ENCODE measurements at regions not wholly inside any gene's neighbourhood (a gene's known extent, or its start where the extent isn't known, plus 50 kb on each side); places are given as distances from the start of the nearest gene placed in this dataset.
A peak's percentile ranks its signal among the peaks of the same experiment; 100 is the strongest.
"Not testable (repeated sequence)": the region's sequence is repeated elsewhere in the genome, so short reads cannot be mapped to it uniquely, and the experiment has no call there.

- no peak for DNase-seq
Measured at GRCh38 chr4:153076861-153077260, 127.4 kb upstream of the TRIM2 start.

- DNase-seq = no peak
Measured at GRCh38 chr4:153079857-153080391, 124.3 kb upstream of the TRIM2 start.

- no peak for DNase-seq
Measured at GRCh38 chr4:153081006-153081580, 123.2 kb upstream of the TRIM2 start.

GRCh38 chr4:153081693-153082092 is 122.5 kb upstream of the TRIM2 start:
- DNase-seq = no peak

GRCh38 chr4:153082322-153083301 is 121.6 kb upstream of the TRIM2 start:
- DNase-seq = no peak

GRCh38 chr4:153083447-153083947 is 120.7 kb upstream of the TRIM2 start:
- peak; percentile 78 for DNase-seq

- DNase-seq = no peak
Measured at GRCh38 chr4:153084224-153084979, 119.8 kb upstream of the TRIM2 start.

GRCh38 chr4:153084980-153085630 is 119.1 kb upstream of the TRIM2 start:
- peak; percentile 53 for DNase-seq

GRCh38 chr4:153087671-153088194 is 116.5 kb upstream of the TRIM2 start:
- DNase-seq = no peak

GRCh38 chr4:153089742-153090141 is 114.5 kb upstream of the TRIM2 start:
- no peak for DNase-seq

GRCh38 chr4:153090181-153090580 is 114.1 kb upstream of the TRIM2 start:
- DNase-seq = no peak

GRCh38 chr4:153090670-153091385 is 113.4 kb upstream of the TRIM2 start:
- DNase-seq = no peak

GRCh38 chr4:153093396-153093795 is 110.8 kb upstream of the TRIM2 start:
- no peak for DNase-seq

- no peak for DNase-seq
Measured at GRCh38 chr4:153093802-153094201, 110.4 kb upstream of the TRIM2 start.

GRCh38 chr4:153094435-153094834 is 109.8 kb upstream of the TRIM2 start:
- no peak for DNase-seq

GRCh38 chr4:153095448-153096204 is 108.6 kb upstream of the TRIM2 start:
- DNase-seq = no peak

- DNase-seq = no peak
Measured at GRCh38 chr4:153096344-153096743, 107.9 kb upstream of the TRIM2 start.

GRCh38 chr4:153098427-153098826 is 105.8 kb upstream of the TRIM2 start:
- no peak for DNase-seq

- DNase-seq = no peak
Measured at GRCh38 chr4:153099391-153100140, 104.7 kb upstream of the TRIM2 start.

GRCh38 chr4:153106736-153107135 is 97.5 kb upstream of the TRIM2 start:
- not testable (repeated sequence) for DNase-seq

Measured in fibroblast of skin of abdomen (primary cell).